ENCODE measurements at regions not wholly inside any gene's neighbourhood (a gene's known extent, or its start where the extent isn't known, plus 50 kb on each side); places are given as distances from the start of the nearest gene placed in this dataset.

DNA sequence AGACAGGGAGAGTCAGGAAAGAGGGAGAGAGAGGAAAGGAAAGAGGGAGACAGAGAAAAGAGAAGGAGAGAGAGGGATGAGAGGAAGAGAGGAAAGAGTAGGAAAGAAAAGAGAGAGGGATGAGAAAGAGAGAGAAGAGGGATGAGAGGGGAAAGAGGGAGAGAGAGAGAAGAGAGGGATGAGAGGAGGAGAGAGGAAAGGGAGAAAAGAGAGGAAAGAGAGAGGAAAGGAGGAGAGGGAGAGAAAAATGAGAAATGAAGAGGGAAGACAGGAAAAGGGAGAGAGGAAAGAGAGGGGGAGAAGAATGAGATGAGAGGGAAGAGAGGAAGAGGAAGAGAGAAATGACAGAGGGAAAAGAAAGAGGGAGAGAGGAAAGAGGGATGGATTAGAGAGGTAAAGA, 207.0 kb upstream of the SKOR2 start:
- no peak for DNase-seq

DNA sequence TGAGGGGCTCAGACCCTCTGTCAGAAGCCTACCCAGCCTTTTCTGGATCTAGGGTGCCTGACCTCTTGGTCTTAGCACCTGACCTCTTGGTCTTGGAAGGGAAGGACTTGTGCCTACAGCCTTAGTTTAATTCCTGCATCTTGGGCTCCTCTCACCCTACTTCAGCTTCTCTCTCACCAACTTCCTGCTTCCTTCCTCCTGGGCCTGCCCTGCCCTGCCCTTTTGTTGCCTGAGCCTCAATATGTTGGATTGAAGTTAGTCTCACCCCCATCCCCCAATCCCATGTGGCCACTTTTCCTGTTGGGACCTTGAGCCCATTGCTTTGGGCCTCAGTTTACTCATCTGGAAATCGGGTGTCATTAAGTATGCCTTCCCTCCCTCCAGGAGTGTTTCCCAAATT, 206.2 kb upstream of the SKOR2 start:
- no peak for DNase-seq

DNA sequence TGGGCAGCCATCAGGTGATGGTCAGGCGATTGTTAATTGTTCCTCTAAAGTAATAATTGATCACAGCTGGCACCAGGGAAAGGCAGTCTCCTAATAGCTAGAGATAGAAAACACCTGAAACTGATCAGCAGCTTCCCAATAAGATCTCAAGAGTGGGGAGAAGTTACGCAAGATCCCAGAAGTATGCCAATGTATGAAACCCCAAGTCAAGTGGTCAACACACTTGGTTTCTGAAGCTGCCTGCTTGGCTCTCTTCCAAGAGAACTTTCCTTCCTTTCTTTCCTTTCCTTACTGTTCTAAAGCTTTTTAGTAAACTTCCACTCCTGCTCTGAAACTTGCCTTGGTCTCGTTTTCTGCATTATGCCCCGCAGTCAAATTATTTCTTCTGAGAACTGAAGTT, 201.6 kb upstream of the SKOR2 start:
- no peak for DNase-seq

DNA sequence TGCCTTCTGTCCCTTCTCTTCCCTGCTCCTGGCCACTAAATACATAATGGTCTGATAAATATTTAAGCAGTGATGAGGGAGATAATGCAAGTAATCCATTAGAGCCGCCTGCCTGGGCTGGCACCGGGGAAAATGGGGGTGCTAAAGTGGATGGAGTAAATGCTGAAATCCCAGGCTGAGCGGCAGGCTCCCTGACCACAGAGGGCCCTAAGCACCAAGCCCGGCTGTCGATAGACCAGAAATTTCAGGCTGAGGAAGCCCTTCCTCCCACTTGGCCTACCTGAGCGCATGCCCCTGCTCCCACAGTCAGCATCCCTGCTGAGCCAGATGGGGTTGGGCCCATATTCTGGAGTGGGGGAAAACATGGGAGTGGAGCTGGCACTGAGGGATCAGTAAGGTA, 197.5 kb upstream of the SKOR2 start:
- no peak for DNase-seq

DNA sequence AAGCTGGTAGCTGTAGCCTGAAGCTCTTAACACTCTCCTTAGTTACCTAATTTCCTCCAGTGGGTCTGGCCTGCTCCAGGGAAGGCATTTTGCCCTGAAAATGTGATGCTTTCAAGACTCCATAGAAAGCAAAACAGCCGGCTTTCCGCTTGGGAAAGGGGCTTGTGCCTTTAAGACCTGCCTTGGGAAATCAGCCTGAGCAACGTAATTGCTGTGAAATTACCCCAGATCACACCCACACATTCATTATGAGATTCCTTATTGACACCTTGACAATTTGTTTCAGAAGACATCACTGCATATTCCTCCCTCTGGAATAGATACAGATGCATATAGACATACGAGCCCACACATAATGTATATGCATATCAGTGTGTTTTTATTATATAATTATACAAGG, 190.5 kb upstream of the SKOR2 start:
- DNase-seq, result no peak

DNA sequence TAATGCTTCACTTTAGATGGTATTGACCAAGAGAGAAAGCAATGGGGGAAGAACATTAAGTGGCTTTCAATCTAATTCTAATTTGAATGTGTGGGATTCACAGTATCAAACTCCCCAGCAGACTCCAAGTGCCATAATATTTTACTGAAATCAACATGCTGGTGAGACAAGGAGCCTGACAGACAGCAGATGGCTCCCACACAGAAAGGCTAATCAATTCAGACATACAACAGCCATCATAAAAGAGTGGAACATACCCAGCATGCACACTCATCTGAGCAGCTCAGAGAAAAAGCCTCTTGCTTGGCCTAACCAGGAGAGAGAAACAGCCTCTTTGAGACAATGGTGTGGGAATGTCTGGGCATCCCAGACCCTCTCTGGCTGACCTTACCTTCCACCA, 186.5 kb upstream of the SKOR2 start:
- no peak for DNase-seq

DNA sequence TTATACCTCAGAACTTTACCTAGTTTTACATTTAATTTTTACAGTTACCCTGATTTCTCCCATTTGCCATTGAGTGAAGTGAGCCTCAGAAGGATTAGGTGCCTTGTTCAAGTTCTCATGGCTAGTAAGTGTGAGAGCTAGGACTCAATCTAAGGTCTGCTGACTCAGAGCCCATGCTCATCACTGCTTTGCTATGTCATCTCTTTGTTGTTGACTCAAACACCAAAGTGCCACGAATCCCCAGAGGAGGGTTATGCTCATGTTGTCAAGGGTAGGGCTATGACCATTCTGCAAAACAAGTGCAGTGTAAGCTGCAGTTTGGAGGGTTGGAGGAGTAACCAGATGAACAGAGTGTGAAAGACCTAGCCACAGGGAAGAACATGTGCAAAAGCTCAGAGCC, 185.4 kb upstream of the SKOR2 start:
- no peak for DNase-seq

DNA sequence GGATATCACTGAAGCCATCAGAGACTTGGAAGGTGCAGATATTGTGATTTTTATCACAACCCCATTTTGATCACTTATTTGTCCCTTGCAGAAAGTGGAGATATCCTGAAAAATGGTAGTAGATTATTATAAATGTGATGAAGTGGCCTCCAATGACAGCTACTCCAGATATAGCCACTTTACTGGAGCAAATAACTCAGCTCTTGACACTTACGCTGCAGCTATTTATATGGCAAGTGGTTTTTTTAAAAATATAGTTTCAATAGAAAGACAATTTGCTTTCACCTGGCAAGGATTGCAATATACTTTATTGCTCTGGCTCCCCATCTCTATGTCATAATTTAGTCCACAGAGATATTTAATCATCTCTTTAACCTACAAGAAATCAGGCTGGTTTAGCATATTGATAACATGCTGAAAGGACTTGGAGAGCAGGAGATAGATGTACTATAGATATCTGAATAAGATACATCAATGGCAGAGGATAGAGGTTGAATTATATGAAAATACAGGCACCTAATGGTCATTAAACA, 182.8 kb upstream of the SKOR2 start:
- no peak for DNase-seq

DNA sequence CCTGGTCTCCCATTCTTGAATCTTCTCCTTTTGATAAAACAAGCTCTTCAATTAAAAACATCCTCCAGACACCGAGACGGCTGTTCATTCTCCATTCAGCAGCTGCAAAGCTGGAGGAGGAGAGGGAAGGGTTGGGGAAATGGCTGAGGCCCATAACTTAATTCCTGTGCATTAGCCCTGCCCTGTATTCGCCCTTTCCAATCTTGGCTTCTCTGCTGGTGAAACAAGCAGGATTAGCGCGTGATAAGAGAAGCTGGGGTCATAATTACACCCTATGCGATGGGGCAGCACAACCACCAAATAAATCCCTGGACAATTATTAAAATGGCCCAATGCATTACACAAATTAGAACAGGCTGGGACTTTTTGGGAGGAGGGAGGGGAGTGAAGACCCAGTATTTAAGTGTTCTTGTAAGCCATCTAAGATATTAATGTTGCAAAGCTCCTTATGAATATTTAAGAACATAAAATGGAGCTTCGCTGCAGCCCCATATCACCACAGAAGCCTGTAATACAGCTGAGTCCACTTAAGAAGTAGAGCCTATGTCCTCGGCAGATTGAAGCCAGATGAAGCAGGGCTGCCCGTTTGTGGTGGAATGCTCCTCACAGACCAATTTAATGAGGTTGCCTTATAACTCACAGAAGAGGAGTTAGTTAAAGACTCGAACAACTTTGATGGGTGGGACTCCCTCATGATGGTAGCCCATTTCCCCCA, 176.6 kb upstream of the SKOR2 start:
- DNase-seq, result no peak

DNA sequence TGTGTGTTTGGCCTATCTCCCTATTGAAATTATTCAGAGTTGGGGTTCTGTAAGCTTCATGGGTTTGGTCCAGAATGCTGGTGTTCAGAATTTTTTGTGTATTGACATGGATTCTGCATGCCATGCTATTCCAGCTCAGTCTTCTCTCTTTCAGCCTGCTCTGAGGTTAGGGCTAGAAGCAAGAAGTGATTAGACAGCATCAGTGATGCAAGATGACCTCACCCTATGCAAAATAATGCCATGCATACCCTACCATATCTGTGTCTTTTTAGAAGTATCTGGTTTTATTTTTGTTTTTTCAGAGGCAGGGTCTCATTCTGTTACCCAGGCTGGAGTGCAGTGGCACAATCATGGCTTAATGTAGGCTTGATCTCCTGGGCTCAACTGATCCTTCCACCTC, 175.6 kb upstream of the SKOR2 start:
- DNase-seq, result no peak

DNA sequence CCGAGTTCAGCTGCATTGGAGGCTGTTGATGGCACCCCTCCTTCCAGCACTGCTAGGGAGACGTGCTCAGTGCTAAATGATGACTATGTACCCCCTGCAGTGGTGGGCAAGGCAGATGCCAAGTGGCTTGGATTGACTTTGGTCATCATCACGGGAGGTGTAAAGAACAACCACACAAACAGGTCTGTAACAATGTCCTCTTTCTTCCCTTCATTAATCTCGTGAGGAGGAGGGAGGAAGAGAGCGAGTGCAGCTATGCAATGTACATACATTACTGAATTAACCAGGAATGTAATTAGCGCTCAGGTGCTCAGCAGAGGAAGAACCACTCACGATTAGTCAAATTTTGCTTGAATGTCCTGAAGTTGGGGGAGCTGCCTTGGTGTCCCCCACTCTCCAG, 173.9 kb upstream of the SKOR2 start:
- no peak for DNase-seq

DNA sequence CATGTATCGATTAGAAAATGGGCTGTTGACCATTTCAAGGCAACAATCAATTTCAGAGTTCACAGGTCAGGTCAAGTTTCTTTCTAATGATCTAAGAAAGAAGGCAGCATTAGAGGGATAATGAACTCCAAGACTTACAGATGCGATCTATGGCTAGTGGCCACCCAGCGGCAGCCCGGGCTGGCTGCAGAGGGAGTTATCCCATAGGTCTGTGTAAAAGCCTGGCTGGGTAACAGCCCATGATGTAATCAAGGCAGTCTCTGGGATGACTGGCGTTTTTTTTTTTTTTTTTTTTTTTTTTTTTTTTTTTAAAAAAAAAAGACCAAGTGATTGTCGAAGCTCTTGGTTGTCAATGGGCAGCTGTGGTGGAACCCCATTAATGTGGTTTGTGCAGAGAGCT, 171.1 kb upstream of the SKOR2 start:
- no peak for DNase-seq

DNA sequence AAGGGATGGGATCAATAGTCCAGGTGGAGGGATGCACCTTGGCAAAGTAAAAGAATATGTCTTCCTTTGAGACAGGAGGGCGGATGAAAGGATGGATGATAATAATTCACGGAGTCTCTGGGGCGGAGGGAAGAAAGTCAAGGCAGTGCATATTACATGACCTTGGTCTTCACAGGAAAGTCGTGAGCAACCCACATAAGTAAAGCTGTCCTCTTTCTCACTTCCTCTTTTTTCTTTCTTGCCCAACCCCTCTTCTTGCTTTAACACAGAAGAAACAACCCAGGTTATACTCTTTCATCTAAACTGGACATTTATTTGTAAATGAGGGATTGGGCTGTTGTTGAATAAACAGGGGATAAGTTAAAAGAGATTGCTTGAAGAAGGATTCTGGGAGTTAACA, 168.7 kb upstream of the SKOR2 start:
- no peak for DNase-seq

DNA sequence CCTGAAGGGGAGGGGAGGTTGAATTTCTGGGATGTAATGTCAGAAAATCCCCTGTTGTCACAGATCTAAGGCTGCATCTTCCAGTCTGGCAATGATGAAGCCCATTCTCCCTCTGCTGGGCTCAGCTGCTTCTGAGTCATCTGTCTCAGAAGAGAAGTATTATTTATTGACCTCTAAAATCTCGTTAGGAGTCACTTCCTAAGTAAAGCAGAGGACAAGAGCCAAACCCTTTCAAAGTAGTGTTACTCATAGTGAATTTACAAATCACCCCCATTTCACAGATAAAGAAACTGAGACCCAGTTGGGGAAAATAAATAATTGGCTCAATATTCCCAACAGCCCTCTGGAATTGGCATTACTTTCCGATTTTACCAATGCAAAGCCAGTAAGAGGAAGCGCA, 167.3 kb upstream of the SKOR2 start:
- no peak for DNase-seq

DNA sequence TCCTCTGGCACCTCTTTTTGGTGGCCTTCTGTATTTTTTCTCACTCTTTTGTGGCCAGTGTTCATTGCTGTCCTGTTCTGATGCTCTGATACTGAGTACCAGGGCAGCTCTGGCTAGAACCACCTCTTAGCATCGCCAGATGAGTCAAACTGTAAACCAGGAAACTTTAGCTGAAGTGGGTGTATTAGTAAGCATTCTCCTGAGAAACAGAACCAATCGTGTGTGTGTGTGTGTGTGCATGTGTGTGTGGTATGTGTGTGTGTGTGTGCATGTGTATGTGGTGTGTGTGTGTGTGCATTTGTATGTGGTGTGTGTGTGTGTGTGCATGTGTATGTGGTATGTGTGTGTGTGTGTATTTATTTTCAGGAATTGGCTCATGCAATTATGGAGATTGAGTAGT, 166.3 kb upstream of the SKOR2 start:
- no peak for DNase-seq

DNA sequence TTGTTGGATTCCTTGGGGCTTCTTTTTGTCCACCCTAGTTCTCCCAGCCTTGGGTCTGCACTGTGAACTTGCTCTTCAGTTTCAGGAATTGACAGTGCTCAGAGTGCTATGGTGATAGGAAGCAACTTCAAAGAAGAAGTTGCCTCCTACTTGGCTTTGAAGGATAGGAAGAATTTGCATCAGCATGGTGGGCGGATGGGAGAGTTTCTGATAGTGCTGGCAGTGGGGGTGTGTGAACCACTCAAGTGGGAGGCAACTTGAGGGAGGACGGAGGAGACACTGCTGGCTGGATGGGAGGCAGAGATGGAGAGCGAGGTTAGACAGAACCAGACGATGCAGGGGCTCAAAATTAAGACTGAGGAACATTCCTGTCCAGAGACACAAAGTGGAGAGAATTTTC, 164.4 kb upstream of the SKOR2 start:
- DNase-seq, result no peak

DNA sequence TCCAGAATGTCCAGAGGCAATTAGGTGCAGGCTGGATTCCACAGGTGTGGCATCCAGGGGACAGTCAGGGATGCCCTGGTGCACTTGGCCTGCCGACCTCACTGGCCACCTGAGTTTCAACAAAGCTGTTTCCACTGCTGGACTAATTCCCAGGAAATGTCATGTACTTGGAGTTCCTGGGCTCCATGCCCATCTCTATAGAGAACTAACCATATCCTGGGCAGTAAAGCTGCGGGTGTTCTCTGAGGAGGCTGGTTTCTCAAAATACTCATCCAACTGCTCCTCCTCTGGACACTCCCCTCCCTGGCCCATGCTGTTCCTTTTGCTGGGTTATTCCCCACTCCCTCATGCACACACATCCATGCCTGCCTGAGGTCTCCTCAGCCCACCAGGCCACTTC, 161.9 kb upstream of the SKOR2 start:
- no peak for DNase-seq

DNA sequence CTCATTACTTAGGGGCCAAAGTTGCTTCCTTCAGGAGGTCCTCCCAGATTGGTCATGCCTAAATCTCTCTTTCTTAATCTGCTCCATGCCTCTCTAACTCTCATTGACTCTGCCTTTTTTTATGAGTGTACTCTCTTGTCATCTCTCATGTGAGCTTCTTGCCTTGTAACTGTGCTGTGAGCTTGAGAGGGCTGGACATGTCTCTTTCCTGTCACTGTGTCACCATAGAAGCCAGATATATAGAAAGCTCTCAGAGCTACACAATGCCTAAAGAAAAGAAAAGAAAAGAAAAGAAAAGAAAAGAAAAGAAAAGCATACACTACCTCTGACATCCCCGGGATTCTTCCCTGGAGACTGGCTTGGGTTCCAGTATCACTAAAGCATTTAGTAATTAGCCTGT, 161.5 kb upstream of the SKOR2 start:
- no peak for DNase-seq

DNA sequence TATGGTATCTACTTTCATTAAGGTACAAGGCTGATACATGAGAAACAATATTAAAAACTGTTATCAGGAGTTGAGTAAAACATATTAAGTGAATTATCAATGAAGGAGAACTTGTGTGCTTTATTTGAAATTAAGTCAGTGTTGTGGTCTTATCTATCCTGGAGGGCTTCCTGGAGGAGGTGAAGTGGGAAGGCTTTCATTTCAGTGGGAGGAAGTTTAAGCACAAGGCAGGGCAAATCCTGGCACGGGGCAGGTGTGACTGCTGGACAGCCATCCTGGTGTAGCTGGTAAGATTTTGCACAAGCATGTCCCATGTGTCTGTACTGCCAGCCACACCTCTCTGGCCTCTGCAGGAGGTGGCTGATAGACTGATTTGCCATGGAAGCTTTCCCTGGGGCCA, 159.7 kb upstream of the SKOR2 start:
- DNase-seq, result no peak

DNA sequence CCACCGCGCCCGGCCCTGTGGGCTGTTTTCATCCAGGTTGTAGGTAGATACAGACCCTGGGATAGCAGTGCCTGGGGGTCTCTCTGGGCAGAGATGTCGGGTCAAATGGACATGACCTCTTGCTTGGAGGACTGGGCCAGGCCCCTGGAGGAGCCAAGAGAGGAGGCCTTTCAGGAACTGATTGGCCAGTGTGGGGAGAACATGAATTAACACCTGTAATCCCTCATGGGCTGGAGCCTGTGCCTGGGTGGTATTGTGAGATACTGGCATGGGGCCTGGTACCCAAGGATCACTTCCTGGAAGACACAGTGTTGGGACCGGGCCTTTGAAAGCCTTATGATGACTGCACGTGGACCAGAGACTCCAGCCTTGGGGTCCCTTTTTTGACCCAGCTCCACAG, 158.7 kb upstream of the SKOR2 start:
- DNase-seq, result no peak

DNA sequence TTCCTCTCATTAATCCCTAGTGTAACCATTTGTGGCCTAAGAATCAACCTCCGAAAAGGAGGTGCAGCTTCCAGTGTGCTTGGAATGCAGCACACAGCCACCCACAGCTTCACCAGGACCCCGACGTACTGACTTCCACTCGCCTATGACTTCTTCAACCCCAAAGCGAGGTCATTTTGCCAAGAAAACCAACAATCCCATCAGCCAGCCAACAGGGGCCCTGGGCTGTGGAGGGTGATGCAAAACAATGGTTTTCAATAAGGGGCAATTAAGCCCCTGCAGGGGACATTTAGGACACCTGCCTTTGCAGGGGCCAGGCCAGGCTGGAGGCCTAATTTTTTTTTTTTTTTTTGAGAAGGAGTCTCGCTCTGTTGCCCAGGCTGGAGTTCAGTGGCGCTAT, 158.1 kb upstream of the SKOR2 start:
- no peak for DNase-seq

DNA sequence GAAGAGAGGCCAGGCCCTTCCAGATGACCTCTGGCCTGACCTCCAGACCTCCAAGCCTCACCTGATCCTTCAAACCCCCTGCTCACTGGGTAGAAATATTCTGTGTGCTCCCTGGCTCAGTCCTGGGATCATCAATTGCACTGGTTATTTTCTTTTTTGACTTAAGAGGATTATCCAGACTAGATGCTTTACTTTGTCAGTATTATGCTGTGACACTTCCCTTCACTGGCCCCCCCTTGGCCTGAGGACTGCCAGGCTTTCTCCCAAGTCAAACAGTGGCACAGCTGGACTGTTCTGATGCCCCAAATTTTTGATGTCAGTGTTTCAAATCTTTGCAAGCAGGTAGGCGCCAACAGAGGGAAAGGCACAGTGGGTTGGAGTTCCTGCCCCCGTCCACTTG, 156.3 kb upstream of the SKOR2 start:
- DNase-seq, result no peak

DNA sequence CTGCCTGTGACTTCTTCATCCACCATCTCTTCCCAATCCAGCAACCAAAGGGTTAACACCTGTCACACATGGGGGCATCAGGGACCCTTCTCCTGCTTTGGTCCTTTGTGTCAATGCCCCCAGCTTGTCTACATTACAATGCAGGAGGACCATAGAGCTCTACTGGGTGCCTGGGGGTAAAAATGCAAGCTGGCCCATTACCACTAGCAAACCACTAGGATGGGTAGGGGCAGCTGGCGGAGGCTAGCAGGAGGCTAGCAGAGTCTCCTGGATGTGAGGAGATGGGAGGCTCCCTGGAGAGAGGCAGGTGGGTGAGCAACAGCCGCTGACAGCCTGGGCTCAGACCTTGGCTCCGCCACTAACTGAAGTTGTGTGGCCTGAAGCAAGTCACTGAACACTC, 153.4 kb upstream of the SKOR2 start:
- DNase-seq, result no peak

DNA sequence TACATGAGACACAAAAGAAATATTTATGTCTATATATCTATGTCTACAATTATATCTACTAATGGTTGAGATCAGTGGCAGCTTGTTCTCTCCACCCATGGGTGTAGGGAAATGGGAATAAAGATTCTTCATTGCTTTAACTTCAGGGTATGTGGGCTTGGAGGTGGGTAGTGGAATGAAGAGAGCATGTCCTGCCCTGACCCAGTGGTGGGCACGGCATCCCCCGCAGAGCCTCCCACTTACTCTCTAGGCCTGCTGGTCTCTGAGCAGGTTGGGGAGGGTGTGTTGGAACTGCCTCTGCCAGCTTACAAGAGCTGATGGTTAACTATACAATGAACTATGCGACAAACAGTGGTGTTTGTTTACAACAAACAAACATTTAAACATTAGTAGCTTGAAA, 152.5 kb upstream of the SKOR2 start:
- DNase-seq, result no peak

DNA sequence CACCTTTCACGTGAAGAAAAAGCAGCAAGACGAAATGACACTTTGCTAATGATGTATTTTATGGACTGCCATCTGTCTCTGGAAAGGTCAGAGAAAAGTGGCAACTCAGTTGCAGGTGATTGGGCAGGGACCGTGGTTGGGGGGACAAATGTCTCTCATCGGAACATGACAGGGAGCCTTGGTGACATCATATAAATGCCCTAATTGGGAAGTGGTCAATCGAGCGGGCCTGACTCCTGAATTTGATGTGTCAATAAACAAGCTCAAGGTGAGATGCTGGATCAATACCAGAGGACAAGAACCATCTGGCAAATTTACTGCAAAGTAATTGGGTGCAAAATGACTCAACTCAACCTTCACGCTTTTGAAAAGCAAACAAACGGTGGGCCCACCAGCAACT, 151.9 kb upstream of the SKOR2 start:
- DNase-seq, result no peak

DNA sequence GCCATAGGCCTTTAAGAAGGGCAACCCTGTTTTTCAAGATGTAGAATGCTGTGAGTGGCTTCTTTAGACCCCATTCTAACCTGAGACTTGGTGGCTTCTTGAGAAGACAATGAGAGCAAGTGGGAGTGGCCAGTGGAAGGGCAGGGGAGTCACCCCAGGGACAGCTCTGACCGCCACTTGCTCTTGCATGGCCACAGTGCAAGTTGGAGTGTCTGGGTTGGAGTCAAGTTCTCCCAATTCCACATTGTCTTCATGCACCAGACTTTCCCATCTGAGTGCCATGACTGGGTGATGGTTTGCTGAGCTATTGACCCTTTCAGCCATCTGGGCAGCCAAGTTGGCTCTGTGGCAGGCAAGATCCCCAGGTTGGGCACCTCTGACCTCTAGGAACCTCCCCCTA, 148.0 kb upstream of the SKOR2 start:
- no peak for DNase-seq

Data from KG1 (cell line).